ENCODE measurements at regions not wholly inside any gene's neighbourhood (a gene's known extent, or its start where the extent isn't known, plus 50 kb on each side); places are given as distances from the start of the nearest gene placed in this dataset.
"Not testable (repeated sequence)": the region's sequence is repeated elsewhere in the genome, so short reads cannot be mapped to it uniquely, and the experiment has no call there.

- not testable (repeated sequence) for TF ChIP-seq CTCF (IDR thresholded peaks at IDR 0.05 in 2 of 3, conservative IDR thresholded peaks at IDR 0.05 in 1 of 3; ENCODE audit: borderline replicate concordance in 1 of 3, insufficient read depth in 1 of 3, low read depth in 2 of 3, low read length in 2 of 3); CEBPB (IDR thresholded peaks at IDR 0.05; ENCODE audit: low read depth); SP1 (IDR thresholded peaks at IDR 0.05; ENCODE audit: low read depth); SIN3A (IDR thresholded peaks at IDR 0.05; ENCODE audit: low read depth); POLR2AphosphoS5 (IDR thresholded peaks at IDR 0.05; ENCODE audit: low read depth, low read length)
Measured at GRCh38 chr2:12569510-12569909, 147.2 kb upstream of the TRIB2 start.
